NCI-H526 treated with DMSO at 0.1 percent for 48 hours (cell line): ENCODE measurements at regions not wholly inside any gene's neighbourhood (a gene's known extent, or its start where the extent isn't known, plus 50 kb on each side); places are given as distances from the start of the nearest gene placed in this dataset.
"Not testable (repeated sequence)": the region's sequence is repeated elsewhere in the genome, so short reads cannot be mapped to it uniquely, and the experiment has no call there.

Experiments
- DNase-seq: peaks from one replicate; lab custom pipeline; 2025; lab: John Stamatoyannopoulos, UW

GRCh38 chr1:196002906-196003305, 605.3 kb downstream of the KCNT2 start:
- DNase-seq = no peak

- DNase-seq = not testable (repeated sequence)
These were observed 605.9 kb downstream of the KCNT2 start for GRCh38 chr1:196002296-196002695.

- no peak for DNase-seq
These were observed 607.1 kb downstream of the KCNT2 start for GRCh38 chr1:196001188-196001587.

GRCh38 chr1:195999022-195999421, 609.2 kb downstream of the KCNT2 start:
- DNase-seq = no peak

- no peak for DNase-seq
These were observed 626.6 kb downstream of the KCNT2 start for GRCh38 chr1:195981448-195982139.

GRCh38 chr1:195979646-195980045, 628.6 kb downstream of the KCNT2 start:
- no peak for DNase-seq

- no peak for DNase-seq
These were observed 634.8 kb downstream of the KCNT2 start for GRCh38 chr1:195973311-195973904.

GRCh38 chr1:195971589-195971988, 636.7 kb downstream of the KCNT2 start:
- no peak for DNase-seq

- DNase-seq = no peak
These were observed 638.0 kb downstream of the KCNT2 start for GRCh38 chr1:195970209-195970608.

- DNase-seq = no peak
These were observed 642.8 kb downstream of the KCNT2 start for GRCh38 chr1:195965475-195965874.

GRCh38 chr1:195965036-195965435, 643.2 kb downstream of the KCNT2 start:
- DNase-seq = no peak

GRCh38 chr1:195964516-195964915, 643.7 kb downstream of the KCNT2 start:
- no peak for DNase-seq

GRCh38 chr1:195962051-195962450, 646.2 kb downstream of the KCNT2 start:
- DNase-seq = no peak

GRCh38 chr1:195960580-195960979, 647.7 kb downstream of the KCNT2 start:
- DNase-seq = no peak

- no peak for DNase-seq
These were observed 650.1 kb downstream of the KCNT2 start for GRCh38 chr1:195958131-195958530.

- DNase-seq = no peak
These were observed 651.4 kb downstream of the KCNT2 start for GRCh38 chr1:195956845-195957244.

GRCh38 chr1:195954848-195955247, 653.4 kb downstream of the KCNT2 start:
- no peak for DNase-seq

GRCh38 chr1:195951313-195951712, 656.9 kb downstream of the KCNT2 start:
- no peak for DNase-seq

GRCh38 chr1:195948123-195948895, 659.9 kb downstream of the KCNT2 start:
- DNase-seq = no peak

GRCh38 chr1:195946500-195946899, 661.7 kb downstream of the KCNT2 start:
- no peak for DNase-seq

- no peak for DNase-seq
These were observed 666.4 kb downstream of the KCNT2 start for GRCh38 chr1:195941795-195942194.

GRCh38 chr1:195941314-195941713, 666.9 kb downstream of the KCNT2 start:
- no peak for DNase-seq

GRCh38 chr1:195939844-195940243, 668.4 kb downstream of the KCNT2 start:
- DNase-seq = no peak
